PC-3 (cell line): ENCODE measurements at regions not wholly inside any gene's neighbourhood (a gene's known extent, or its start where the extent isn't known, plus 50 kb on each side); places are given as distances from the start of the nearest gene placed in this dataset.

Source experiments
- ATAC-seq: fragments of 200-7000 bp; cut with Tn5 transposase; 2 replicates; pipeline ENCODE4 v1.9.1; 2020; ENCODE audit warnings: mild to moderate bottlenecking, moderate library complexity
- BruUV-seq: library from RNA; stranded (reverse); fragments of 400-500 nt; replicated peaks from 2 replicates; lab custom pipeline; 2021; lab: Mats Ljungman, UMichigan
- CTCF ChIA-PET: fragments of 300-600 bp; sonication (Branson Sonifier 250); formaldehyde crosslinking; loops from one replicate; lab custom pipeline; 2022; ENCODE audit warnings: antibody characterized with exemption; lab: Charles Lee
- POLR2A ChIA-PET: fragments of 300-600 bp; sonication (Branson Sonifier 250); formaldehyde crosslinking; loops from one replicate; lab custom pipeline; 2022; ENCODE audit warnings: antibody characterized with exemption; ENCODE audit not compliant: unreplicated experiment; lab: Charles Lee
- DNase-seq: peaks from one replicate; pipeline ENCODE4 v3.0.0-alpha.2; 2015
- H2AFZ ChIP-seq: fragments of 300-600 bp; sonication (generic); 2 replicates; pipeline ENCODE4 v1.6.0; 2016; ENCODE audit warnings: antibody characterized with exemption, low read length
- H3F3A ChIP-seq: fragments of 300-600 bp; sonication (generic); one replicate; pipeline ENCODE4 v1.6.0; 2017; ENCODE audit warnings: antibody characterized with exemption, low read length, control low read depth, mild to moderate bottlenecking; ENCODE audit not compliant: unreplicated experiment
- H3K27ac ChIP-seq: fragments of 300-600 bp; sonication (generic); 2 replicates; pipeline ENCODE4 v1.5.1; 2016; ENCODE audit warnings: mild to moderate bottlenecking, low read length
- H3K27me3 ChIP-seq: fragments of 300-600 bp; sonication (generic); 2 replicates; pipeline ENCODE4 v1.6.1; 2016; ENCODE audit warnings: low read length, mixed read lengths
- H3K36me3 ChIP-seq: fragments of 300-600 bp; sonication (generic); 2 replicates; pipeline ENCODE4 v1.6.1; 2016; ENCODE audit warnings: low read depth, mixed run types, low read length, mixed read lengths
- H3K4me1 ChIP-seq: fragments of 300-600 bp; sonication (generic); 2 replicates; pipeline ENCODE4 v1.5.1; 2016; ENCODE audit warnings: low read length; ENCODE audit not compliant: insufficient read depth
- H3K4me2 ChIP-seq: fragments of 300-600 bp; sonication (generic); 2 replicates; pipeline ENCODE4 v1.6.0; 2016; ENCODE audit warnings: low read length
- H3K4me3 ChIP-seq: fragments of 300-600 bp; sonication (generic); 2 replicates; pipeline ENCODE4 v1.5.1; 2016; ENCODE audit warnings: mild to moderate bottlenecking, low read length, mixed read lengths
- H3K79me2 ChIP-seq: fragments of 300-600 bp; sonication (generic); 2 replicates; pipeline ENCODE4 v1.6.1; 2017; ENCODE audit warnings: low read length, mixed read lengths
- H3K9ac ChIP-seq: fragments of 300-600 bp; sonication (generic); 2 replicates; pipeline ENCODE4 v1.6.0; 2016; ENCODE audit warnings: mild to moderate bottlenecking, low read length
- H3K9me2 ChIP-seq: fragments of 300-600 bp; sonication (generic); replicated peaks from 2 replicates; pipeline ENCODE4 v1.6.1; 2016; ENCODE audit warnings: mixed run types, low read length, mixed read lengths
- H3K9me3 ChIP-seq: fragments of 300-600 bp; sonication (generic); 2 replicates; pipeline ENCODE4 v1.6.1; 2016; ENCODE audit warnings: low read length, mixed read lengths
- H4K20me1 ChIP-seq: fragments of 300-600 bp; sonication (generic); 2 replicates; pipeline ENCODE4 v1.6.1; 2016; ENCODE audit warnings: low read length, mixed read lengths
- EZH2 ChIP-seq: fragments of 300-600 bp; sonication (generic); IDR thresholded peaks from one replicate; pipeline ENCODE4 v1.6.1; 2017; ENCODE audit warnings: antibody characterized with exemption, mild to moderate bottlenecking, low read length; ENCODE audit not compliant: unreplicated experiment
- EZH2phosphoT487 ChIP-seq: fragments of 300-600 bp; sonication (generic); IDR thresholded peaks from 2 replicates; pipeline ENCODE4 v1.6.1; 2018; ENCODE audit warnings: mild to moderate bottlenecking, antibody characterized with exemption, low read length, borderline replicate concordance
- intact Hi-C: fragments of 100-400 bp; cut with micrococcal nuclease; formaldehyde crosslinking; loops from 2 replicates; pipeline ENCODE4 v1.9.0; 2023
- TF ChIP-seq, protein P1 (sequence below): fragments of 300-600 bp; sonication (generic); conservative IDR thresholded peaks from 2 replicates; pipeline ENCODE4 v1.5.1; 2017; ENCODE audit warnings: antibody characterized with exemption, low read depth, mild to moderate bottlenecking, low read length

DNA sequence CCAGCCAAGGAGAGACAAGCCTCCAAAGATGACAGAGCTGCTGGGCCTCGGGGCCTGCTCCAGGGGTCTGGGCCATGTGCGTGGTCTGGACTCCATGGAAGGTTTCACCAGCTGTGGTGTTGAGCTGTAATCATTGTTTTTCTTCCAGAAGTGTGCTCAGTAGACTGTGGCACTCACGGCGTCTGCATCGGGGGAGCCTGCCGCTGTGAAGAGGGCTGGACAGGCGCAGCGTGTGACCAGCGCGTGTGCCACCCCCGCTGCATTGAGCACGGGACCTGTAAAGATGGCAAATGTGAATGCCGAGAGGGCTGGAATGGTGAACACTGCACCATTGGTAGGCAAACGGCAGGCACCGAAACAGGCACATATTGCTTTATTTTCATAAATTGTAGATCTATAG lies 164.8 kb upstream of the WWC1 start:
- ChIA-PET POLR2A (no interaction called here), CTCF (no interaction called here)
- Histone ChIP-seq H3K36me3 (no peaks in the 10 kb centered on the region), H3K27me3 (peaks cover 65% of the 10 kb centered on the region), H3K9ac (no peak overlapping the region), H2AFZ (no peak overlapping the region), H3K9me3 (no peaks in the 10 kb centered on the region), H3K27ac (no peak overlapping the region), H3K79me2 (no peaks in the 10 kb centered on the region), H3K4me2 (no peak overlapping the region), H3K9me2 (no peaks in the 10 kb centered on the region), H4K20me1 (no peaks in the 10 kb centered on the region), H3K4me1 (no peaks in the 10 kb centered on the region), H3F3A (no peaks in the 10 kb centered on the region), H3K4me3 (no peak overlapping the region)
- BruUV-seq = no TSS peak
- DNase-seq (no peak), ATAC-seq (no peak)
- intact Hi-C loops = no loop called here
- no peak for TF ChIP-seq EZH2

DNA sequence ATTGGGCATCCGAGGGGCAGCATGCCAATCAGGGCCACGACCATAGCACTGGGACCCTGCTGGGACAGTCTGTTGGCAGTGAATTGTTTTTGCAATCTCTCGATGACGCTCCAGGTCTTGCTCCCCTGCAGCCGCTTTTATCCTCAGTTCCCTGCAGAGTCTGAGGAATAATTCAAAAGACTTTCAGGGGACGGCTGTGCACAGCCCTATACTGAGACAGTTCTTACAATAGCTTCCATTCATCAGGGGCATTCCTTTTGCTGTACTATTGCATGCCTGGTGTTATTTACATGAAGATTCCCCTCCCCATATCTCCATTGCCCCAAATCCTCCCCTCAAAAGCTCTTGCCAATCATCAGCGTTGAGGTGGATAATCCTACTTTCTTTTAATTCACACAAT lies 163.3 kb upstream of the WWC1 start:
- ChIA-PET POLR2A (no interaction called here), CTCF (no interaction called here)
- Histone ChIP-seq H3K4me3 (no peak overlapping the region), H3K4me1 (no peaks in the 10 kb centered on the region), H3K36me3 (no peaks in the 10 kb centered on the region), H3K27ac (no peak overlapping the region), H3F3A (no peaks in the 10 kb centered on the region), H3K9me2 (no peaks in the 10 kb centered on the region), H4K20me1 (no peaks in the 10 kb centered on the region), H3K9me3 (no peaks in the 10 kb centered on the region), H2AFZ (no peak overlapping the region), H3K9ac (no peak overlapping the region), H3K79me2 (no peaks in the 10 kb centered on the region), H3K4me2 (no peak overlapping the region), H3K27me3 (peaks cover 73% of the 10 kb centered on the region)
- TF ChIP-seq, protein P1, sequence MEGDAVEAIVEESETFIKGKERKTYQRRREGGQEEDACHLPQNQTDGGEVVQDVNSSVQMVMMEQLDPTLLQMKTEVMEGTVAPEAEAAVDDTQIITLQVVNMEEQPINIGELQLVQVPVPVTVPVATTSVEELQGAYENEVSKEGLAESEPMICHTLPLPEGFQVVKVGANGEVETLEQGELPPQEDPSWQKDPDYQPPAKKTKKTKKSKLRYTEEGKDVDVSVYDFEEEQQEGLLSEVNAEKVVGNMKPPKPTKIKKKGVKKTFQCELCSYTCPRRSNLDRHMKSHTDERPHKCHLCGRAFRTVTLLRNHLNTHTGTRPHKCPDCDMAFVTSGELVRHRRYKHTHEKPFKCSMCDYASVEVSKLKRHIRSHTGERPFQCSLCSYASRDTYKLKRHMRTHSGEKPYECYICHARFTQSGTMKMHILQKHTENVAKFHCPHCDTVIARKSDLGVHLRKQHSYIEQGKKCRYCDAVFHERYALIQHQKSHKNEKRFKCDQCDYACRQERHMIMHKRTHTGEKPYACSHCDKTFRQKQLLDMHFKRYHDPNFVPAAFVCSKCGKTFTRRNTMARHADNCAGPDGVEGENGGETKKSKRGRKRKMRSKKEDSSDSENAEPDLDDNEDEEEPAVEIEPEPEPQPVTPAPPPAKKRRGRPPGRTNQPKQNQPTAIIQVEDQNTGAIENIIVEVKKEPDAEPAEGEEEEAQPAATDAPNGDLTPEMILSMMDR = no peak
- no peak for TF ChIP-seq EZH2phosphoT487
- no peak for TF ChIP-seq EZH2
- intact Hi-C loops = no loop called here
- no TSS peak for BruUV-seq
- DNase-seq = no peak
- no peak for ATAC-seq

DNA sequence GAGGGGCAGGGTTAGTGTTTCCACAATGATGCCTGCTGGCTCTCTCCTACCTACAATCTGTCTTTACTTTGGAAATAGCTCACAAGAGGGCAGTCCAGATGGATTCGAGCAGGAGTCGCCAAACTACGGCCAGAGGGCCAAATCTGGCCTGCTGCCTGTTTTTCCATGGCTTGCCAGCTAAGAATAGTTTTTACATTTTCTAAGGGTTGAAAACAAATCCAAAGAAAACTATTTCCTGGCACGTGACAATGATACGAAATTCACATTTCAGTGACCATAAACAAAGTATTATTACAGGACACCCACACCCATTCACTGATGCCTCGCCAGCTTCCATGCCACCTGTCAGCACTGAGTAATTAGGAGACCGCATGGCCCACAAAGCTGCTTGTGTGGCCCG lies 162.9 kb upstream of the WWC1 start:
- no peak for ATAC-seq

More for the DNA sequence above, 162.9 kb upstream of the WWC1 start:
- Histone ChIP-seq H2AFZ (no peak overlapping the region), H3K9ac (no peak overlapping the region), H3K4me2 (no peak overlapping the region), H3K27me3 (peaks cover 73% of the 10 kb centered on the region), H3K4me3 (no peak overlapping the region), H4K20me1 (no peaks in the 10 kb centered on the region), H3K36me3 (no peaks in the 10 kb centered on the region), H3K4me1 (no peaks in the 10 kb centered on the region), H3K9me2 (no peaks in the 10 kb centered on the region), H3K9me3 (no peaks in the 10 kb centered on the region), H3F3A (no peaks in the 10 kb centered on the region), H3K27ac (no peak overlapping the region), H3K79me2 (no peaks in the 10 kb centered on the region)
- no TSS peak for BruUV-seq
- ChIA-PET CTCF (no interaction called here), POLR2A (no interaction called here)
- intact Hi-C loops = no loop called here
- TF ChIP-seq EZH2 (no peak), EZH2phosphoT487 (no peak)
- TF ChIP-seq, protein P1 = no peak
- DNase-seq = no peak
